Nephron progenitor cell (in vitro differentiated cells): ENCODE measurements at regions not wholly inside any gene's neighbourhood (a gene's known extent, or its start where the extent isn't known, plus 50 kb on each side); places are given as distances from the start of the nearest gene placed in this dataset.

ENCODE experiments used
- DNase-seq: peaks from one replicate; pipeline ENCODE4 v3.0.0; 2021
- H3K27ac Mint-ChIP-seq: 2 replicates; pipeline ENCODE4 v1.8.0; 2021; ENCODE audit warnings: mild to moderate bottlenecking, moderate library complexity, mixed read lengths
- H3K27me3 Mint-ChIP-seq: 2 replicates; pipeline ENCODE4 v1.8.0; 2021; ENCODE audit warnings: mild to moderate bottlenecking, low read depth, mixed read lengths; ENCODE audit not compliant: poor library complexity
- H3K36me3 Mint-ChIP-seq: 2 replicates; pipeline ENCODE4 v1.8.0; 2021; ENCODE audit warnings: low read depth, mixed read lengths
- H3K4me1 Mint-ChIP-seq: 2 replicates; pipeline ENCODE4 v1.8.0; 2021; ENCODE audit warnings: mixed read lengths
- H3K4me3 Mint-ChIP-seq: 2 replicates; pipeline ENCODE4 v1.8.0; 2021; ENCODE audit warnings: mild to moderate bottlenecking, moderate library complexity, mixed read lengths
- H3K9me3 Mint-ChIP-seq: 2 replicates; pipeline ENCODE4 v1.8.0; 2021; ENCODE audit warnings: mild to moderate bottlenecking, moderate library complexity, mixed read lengths
- CTCF ChIP-seq: fragments of 200-600 bp; sonication (generic); IDR thresholded peaks from 2 replicates; pipeline ENCODE4 v1.5.0; 2021; ENCODE audit warnings: antibody characterized with exemption

- no peak overlapping the region for H3K27ac Mint-ChIP-seq
Observed at GRCh38 chr2:236338495-236339184, 74.4 kb upstream of the ASB18 start.

GRCh38 chr2:236340251-236340650 is 76.0 kb upstream of the ASB18 start:
- peaks cover 47% of the 10 kb centered on the region for H3K4me1 Mint-ChIP-seq
- no peak for DNase-seq
- H3K27ac Mint-ChIP-seq, result no peak overlapping the region
- H3K36me3 Mint-ChIP-seq, result peaks cover 55% of the 10 kb centered on the region
- peaks cover 3% of the 10 kb centered on the region for H3K27me3 Mint-ChIP-seq
- H3K4me3 Mint-ChIP-seq, result no peak overlapping the region
- H3K9me3 Mint-ChIP-seq, result peaks cover 22% of the 10 kb centered on the region
- TF ChIP-seq CTCF, result no peak

More at GRCh38 chr2:236338495-236339184, 74.4 kb upstream of the ASB18 start:
- peaks cover 31% of the 10 kb centered on the region for H3K4me1 Mint-ChIP-seq
- peak; percentile 49 for DNase-seq
- no peak for TF ChIP-seq CTCF
- peaks cover 22% of the 10 kb centered on the region for H3K9me3 Mint-ChIP-seq
- peaks cover 61% of the 10 kb centered on the region for H3K36me3 Mint-ChIP-seq
- H3K4me3 Mint-ChIP-seq, result peak overlapping the region; percentile 42
- H3K27me3 Mint-ChIP-seq, result no peaks in the 10 kb centered on the region

- Mint-ChIP-seq H3K36me3 (peaks cover 47% of the 10 kb centered on the region), H3K4me1 (peaks cover 47% of the 10 kb centered on the region), H3K4me3 (no peak overlapping the region), H3K9me3 (peaks cover 22% of the 10 kb centered on the region), H3K27ac (no peak overlapping the region), H3K27me3 (peaks cover 3% of the 10 kb centered on the region)
- no peak for DNase-seq
- TF ChIP-seq CTCF, result no peak
Observed at GRCh38 chr2:236341067-236341466, 76.9 kb upstream of the ASB18 start.

- TF ChIP-seq CTCF, result no peak
- Mint-ChIP-seq H3K27ac (no peak overlapping the region), H3K4me3 (no peak overlapping the region), H3K9me3 (peaks cover 22% of the 10 kb centered on the region), H3K4me1 (peaks cover 47% of the 10 kb centered on the region), H3K27me3 (peaks cover 6% of the 10 kb centered on the region), H3K36me3 (peaks cover 41% of the 10 kb centered on the region)
- DNase-seq, result no peak
Observed at GRCh38 chr2:236341721-236342120, 77.5 kb upstream of the ASB18 start.

- no peak for DNase-seq
- Mint-ChIP-seq H3K4me3 (no peak overlapping the region), H3K27me3 (peaks cover 6% of the 10 kb centered on the region)
Observed at GRCh38 chr2:236342507-236342906, 78.3 kb upstream of the ASB18 start.

More at GRCh38 chr2:236342507-236342906, 78.3 kb upstream of the ASB18 start:
- H3K36me3 Mint-ChIP-seq, result peaks cover 33% of the 10 kb centered on the region
- peaks cover 44% of the 10 kb centered on the region for H3K4me1 Mint-ChIP-seq
- H3K27ac Mint-ChIP-seq, result no peak overlapping the region
- TF ChIP-seq CTCF, result no peak
- H3K9me3 Mint-ChIP-seq, result peaks cover 22% of the 10 kb centered on the region
